NCI-H1092 (cell line): ENCODE measurements at regions not wholly inside any gene's neighbourhood (a gene's known extent, or its start where the extent isn't known, plus 50 kb on each side); places are given as distances from the start of the nearest gene placed in this dataset.
"Not testable (repeated sequence)": the region's sequence is repeated elsewhere in the genome, so short reads cannot be mapped to it uniquely, and the experiment has no call there.

Experiments
- DNase-seq: peaks from one replicate; lab custom pipeline; 2025; lab: John Stamatoyannopoulos, UW

GRCh38 chr16:9141813-9142212 lies 50.4 kb downstream of the HAPSTR1 start:
- DNase-seq: no peak

- no peak for DNase-seq
Measured at GRCh38 chr16:9144106-9144505, 52.7 kb downstream of the HAPSTR1 start.

GRCh38 chr16:9148374-9149015 lies 57.1 kb downstream of the HAPSTR1 start:
- no peak for DNase-seq

- no peak for DNase-seq
Measured at GRCh38 chr16:9151074-9151473, 59.6 kb downstream of the HAPSTR1 start.

- no peak for DNase-seq
Measured at GRCh38 chr16:9151597-9151996, 60.2 kb downstream of the HAPSTR1 start.

- no peak for DNase-seq
Measured at GRCh38 chr16:9152649-9153501, 61.4 kb downstream of the HAPSTR1 start.

GRCh38 chr16:9153502-9153864 lies 62.0 kb downstream of the HAPSTR1 start:
- no peak for DNase-seq

GRCh38 chr16:9154567-9155410 lies 63.3 kb downstream of the HAPSTR1 start:
- no peak for DNase-seq

GRCh38 chr16:9155871-9156270 lies 64.4 kb downstream of the HAPSTR1 start:
- DNase-seq: no peak

- DNase-seq: no peak
Measured at GRCh38 chr16:9159839-9160550, 68.6 kb downstream of the HAPSTR1 start.

GRCh38 chr16:9160551-9160911 lies 69.1 kb downstream of the HAPSTR1 start:
- no peak for DNase-seq

- no peak for DNase-seq
Measured at GRCh38 chr16:9165681-9166080, 74.2 kb downstream of the HAPSTR1 start.

- DNase-seq: not testable (repeated sequence)
Measured at GRCh38 chr16:9166326-9166993, 75.0 kb downstream of the HAPSTR1 start.

- DNase-seq: no peak
Measured at GRCh38 chr16:9169094-9169493, 77.7 kb downstream of the HAPSTR1 start.

GRCh38 chr16:9170470-9170869 lies 79.0 kb downstream of the HAPSTR1 start:
- no peak for DNase-seq

- DNase-seq: no peak
Measured at GRCh38 chr16:9176547-9177418, 85.3 kb downstream of the HAPSTR1 start.

- no peak for DNase-seq
Measured at GRCh38 chr16:9177861-9178260, 86.4 kb downstream of the HAPSTR1 start.

GRCh38 chr16:9183682-9184353 lies 92.4 kb downstream of the HAPSTR1 start:
- no peak for DNase-seq

GRCh38 chr16:9184354-9184690 lies 92.9 kb downstream of the HAPSTR1 start:
- no peak for DNase-seq

- no peak for DNase-seq
Measured at GRCh38 chr16:9185381-9185780, 93.9 kb downstream of the HAPSTR1 start.
